Erythroblast (primary cell): ENCODE measurements at regions not wholly inside any gene's neighbourhood (a gene's known extent, or its start where the extent isn't known, plus 50 kb on each side); places are given as distances from the start of the nearest gene placed in this dataset.
"Not testable (repeated sequence)": the region's sequence is repeated elsewhere in the genome, so short reads cannot be mapped to it uniquely, and the experiment has no call there.

Experiments
- DNase-seq, 2 experiments: peaks; one replicate each; lab custom pipeline; 2025; lab: John Stamatoyannopoulos, UW
- GATA1 ChIP-seq: IDR thresholded peaks from 2 replicates; pipeline ENCODE4 v1.6.1; 2011; ENCODE audit warnings: low read depth, mild to moderate bottlenecking, control low read depth, low read length, moderate library complexity
- POLR2A ChIP-seq: IDR thresholded peaks from 2 replicates; pipeline ENCODE4 v1.6.1; 2011; ENCODE audit warnings: mild to moderate bottlenecking, low read length

- TF ChIP-seq POLR2A (no peak), GATA1 (no peak)
- no peak for DNase-seq
These were observed 1168.4 kb downstream of the AACS start for GRCh38 chr12:126233625-126234024.

GRCh38 chr12:126243814-126244440 is 1178.7 kb downstream of the AACS start:
- DNase-seq: no peak
- no peak for TF ChIP-seq POLR2A
- TF ChIP-seq GATA1: no peak

- TF ChIP-seq GATA1: no peak
- TF ChIP-seq POLR2A: no peak
These were observed 1182.7 kb downstream of the AACS start for GRCh38 chr12:126247936-126248335.

GRCh38 chr12:126248871-126249403 is 1183.7 kb downstream of the AACS start:
- DNase-seq: no peak
- TF ChIP-seq POLR2A (no peak), GATA1 (no peak)

More at GRCh38 chr12:126247936-126248335, 1182.7 kb downstream of the AACS start:
- no peak for DNase-seq

- no peak for DNase-seq
- TF ChIP-seq POLR2A (no peak), GATA1 (no peak)
These were observed 1193.0 kb downstream of the AACS start for GRCh38 chr12:126258190-126258589.

GRCh38 chr12:126262829-126263228 is 1197.6 kb downstream of the AACS start:
- TF ChIP-seq POLR2A (no peak), GATA1 (no peak)
- DNase-seq: no peak

- TF ChIP-seq POLR2A (no peak), GATA1 (no peak)
- no peak for DNase-seq
These were observed 1203.0 kb downstream of the AACS start for GRCh38 chr12:126268222-126268621.

GRCh38 chr12:126271159-126271558 is 1205.9 kb downstream of the AACS start:
- DNase-seq: no peak
- TF ChIP-seq POLR2A (no peak), GATA1 (no peak)

GRCh38 chr12:126282691-126283090 is 1217.5 kb downstream of the AACS start:
- no peak for DNase-seq
- TF ChIP-seq GATA1: no peak
- TF ChIP-seq POLR2A: no peak

GRCh38 chr12:126286203-126286602 is 1221.0 kb downstream of the AACS start:
- TF ChIP-seq GATA1: no peak
- DNase-seq: no peak

- DNase-seq: no peak
- TF ChIP-seq POLR2A (no peak), GATA1 (no peak)
These were observed 1225.2 kb downstream of the AACS start for GRCh38 chr12:126290456-126290855.

- DNase-seq: not testable (repeated sequence)
These were observed 1226.8 kb downstream of the AACS start for GRCh38 chr12:126291987-126292386.

- no peak for TF ChIP-seq POLR2A
- no peak for TF ChIP-seq GATA1
- DNase-seq: no peak
These were observed 1230.4 kb downstream of the AACS start for GRCh38 chr12:126295652-126296051.

GRCh38 chr12:126309278-126309677 is 1244.0 kb downstream of the AACS start:
- DNase-seq: no peak
- TF ChIP-seq GATA1: no peak
- no peak for TF ChIP-seq POLR2A

- no peak for DNase-seq
- TF ChIP-seq POLR2A (no peak), GATA1 (no peak)
These were observed 1247.2 kb downstream of the AACS start for GRCh38 chr12:126312457-126312856.
